Ectodermal cell (in vitro differentiated cells): ENCODE measurements at regions not wholly inside any gene's neighbourhood (a gene's known extent, or its start where the extent isn't known, plus 50 kb on each side); places are given as distances from the start of the nearest gene placed in this dataset.
A peak's percentile ranks its signal among the peaks of the same experiment; 100 is the strongest.
"Not testable (repeated sequence)": the region's sequence is repeated elsewhere in the genome, so short reads cannot be mapped to it uniquely, and the experiment has no call there.

Source experiments
- H3K27ac ChIP-seq: 2 replicates; pipeline ENCODE4 v1.7.0; 2013; ENCODE audit warnings: mild to moderate bottlenecking, low read depth, low read length; ENCODE audit not compliant: insufficient read depth, poor library complexity, severe bottlenecking
- H3K27me3 ChIP-seq: 2 replicates; pipeline ENCODE4 v1.7.0; 2013; ENCODE audit warnings: mild to moderate bottlenecking, low read length; ENCODE audit not compliant: insufficient read depth, control insufficient read depth, poor library complexity, severe bottlenecking
- H3K36me3 ChIP-seq: one replicate; pipeline ENCODE4 v1.7.0; 2013; ENCODE audit warnings: low read length; ENCODE audit not compliant: control insufficient read depth, insufficient read depth
- H3K4me1 ChIP-seq: one replicate; pipeline ENCODE4 v1.7.0; 2013; ENCODE audit warnings: low read length; ENCODE audit not compliant: control insufficient read depth, insufficient read depth
- H3K4me3 ChIP-seq: 2 replicates; pipeline ENCODE4 v1.7.0; 2013; ENCODE audit warnings: low read depth, low read length, control low read depth; ENCODE audit not compliant: insufficient read depth
- H3K9me3 ChIP-seq: 2 replicates; pipeline ENCODE4 v1.7.0; 2013; ENCODE audit warnings: mild to moderate bottlenecking, low read length, moderate library complexity; ENCODE audit not compliant: control insufficient read depth
- WGBS, 2 experiments: methylation state at CpG; one replicate each; pipeline ENCODE4 v1.1.7; 2013; ENCODE audit warnings: missing lambda C conversion rate in 2 of 2; 5-methylcytosine and 5-hydroxymethylcytosine counted together

DNA sequence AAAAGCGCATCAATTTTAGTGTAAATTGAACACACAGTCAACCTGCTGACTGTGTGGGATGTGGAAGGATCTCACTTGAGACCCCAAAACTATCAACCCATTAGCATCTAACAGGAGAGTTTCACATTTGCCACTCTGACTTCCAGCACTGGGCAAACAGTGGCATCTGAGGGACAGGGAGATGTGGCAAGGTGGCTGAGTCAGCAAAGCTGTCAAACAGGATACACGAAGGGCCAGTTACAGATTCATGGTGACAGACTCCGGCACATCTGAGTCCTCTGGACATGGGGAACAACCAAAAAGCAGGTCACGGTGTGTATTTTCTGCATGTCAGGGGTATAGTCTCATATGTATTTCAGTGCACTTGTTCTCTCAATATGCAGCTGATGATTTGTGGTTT, 573.4 kb upstream of the PPP2R3A start:
- Histone ChIP-seq H3K27me3 (no peaks in the 10 kb centered on the region), H3K27ac (no peak overlapping the region), H3K4me1 (no peaks in the 10 kb centered on the region), H3K9me3 (no peaks in the 10 kb centered on the region), H3K4me3 (no peak overlapping the region), H3K36me3 (no peaks in the 10 kb centered on the region)
- 89 to 94% methylated on average over 3 to 4 of the region's 4 CpGs for WGBS, 2 experiments

DNA sequence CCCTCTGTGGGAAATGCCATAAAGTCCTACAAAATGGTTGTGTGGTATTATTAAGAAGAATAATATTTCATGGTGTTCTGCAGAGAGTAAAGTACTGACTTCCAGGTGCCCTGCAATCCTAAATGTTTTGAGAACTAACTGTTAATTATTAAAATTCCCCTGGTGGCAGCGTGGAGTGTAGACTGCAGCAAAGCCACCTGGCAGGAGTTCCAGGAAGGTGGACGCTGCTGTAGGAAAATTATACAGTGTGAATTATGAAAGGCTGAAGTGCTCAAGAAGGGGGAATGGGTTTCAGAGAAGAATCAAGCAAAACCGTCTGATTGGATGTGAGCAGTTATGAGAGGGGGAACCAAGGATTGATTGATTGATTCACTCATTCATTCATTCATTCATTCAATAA, 572.4 kb upstream of the PPP2R3A start:
- H3K27ac ChIP-seq: no peak overlapping the region

DNA sequence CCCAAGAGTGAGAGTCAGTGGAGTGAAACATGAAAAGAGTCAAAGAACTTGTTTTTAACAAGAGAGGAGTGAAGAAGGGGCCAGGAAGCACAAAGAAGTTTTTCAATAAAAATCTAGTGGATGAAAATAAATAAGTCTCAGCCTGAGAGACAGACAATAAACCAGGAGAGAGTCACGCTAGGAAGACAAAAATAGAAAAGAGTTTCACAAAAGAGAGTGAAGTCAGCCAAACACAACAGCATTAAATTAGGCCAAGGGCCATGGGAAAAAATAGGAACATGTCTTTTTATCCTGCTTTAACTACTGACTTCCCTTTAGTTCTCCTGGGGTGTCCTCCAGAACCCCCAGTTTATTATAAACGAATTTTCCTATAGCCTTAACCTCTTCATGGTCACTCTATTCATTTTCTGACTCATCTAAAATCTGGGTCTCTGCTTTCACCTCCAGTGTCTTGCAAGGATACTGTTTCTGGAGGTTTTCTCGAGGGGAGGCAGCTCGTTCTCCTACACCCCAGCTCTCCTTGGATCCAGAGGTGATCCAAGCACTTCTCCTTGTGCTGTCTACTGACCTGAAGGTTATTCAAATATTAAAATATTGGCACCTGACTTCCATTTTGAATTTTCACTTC, 571.5 kb upstream of the PPP2R3A start:
- H3K36me3 ChIP-seq: no peaks in the 10 kb centered on the region
- no peaks in the 10 kb centered on the region for H3K4me1 ChIP-seq
- no peak overlapping the region for H3K27ac ChIP-seq
- no peak overlapping the region for H3K4me3 ChIP-seq
- WGBS, 2 experiments: 78 to 87% methylated on average over 4 of the region's 4 CpGs
- no peaks in the 10 kb centered on the region for H3K9me3 ChIP-seq
- H3K27me3 ChIP-seq: no peaks in the 10 kb centered on the region

More for the DNA sequence above, 572.4 kb upstream of the PPP2R3A start:
- Histone ChIP-seq H3K4me1 (no peaks in the 10 kb centered on the region), H3K27me3 (no peaks in the 10 kb centered on the region), H3K4me3 (no peak overlapping the region), H3K36me3 (no peaks in the 10 kb centered on the region), H3K9me3 (no peaks in the 10 kb centered on the region)
- 93 to 98% methylated on average over 3 of the region's 3 CpGs for WGBS, 2 experiments

- no peaks in the 10 kb centered on the region for H3K4me1 ChIP-seq
- no peaks in the 10 kb centered on the region for H3K9me3 ChIP-seq
- H3K27me3 ChIP-seq: no peaks in the 10 kb centered on the region
- H3K4me3 ChIP-seq: no peak overlapping the region
- H3K36me3 ChIP-seq: no peaks in the 10 kb centered on the region
- H3K27ac ChIP-seq: no peak overlapping the region
- 77 to 79% methylated on average over 2 of the region's 2 CpGs for WGBS, 2 experiments
Observed at GRCh38 chr3:135412475-135412874, 553.1 kb upstream of the PPP2R3A start.

DNA sequence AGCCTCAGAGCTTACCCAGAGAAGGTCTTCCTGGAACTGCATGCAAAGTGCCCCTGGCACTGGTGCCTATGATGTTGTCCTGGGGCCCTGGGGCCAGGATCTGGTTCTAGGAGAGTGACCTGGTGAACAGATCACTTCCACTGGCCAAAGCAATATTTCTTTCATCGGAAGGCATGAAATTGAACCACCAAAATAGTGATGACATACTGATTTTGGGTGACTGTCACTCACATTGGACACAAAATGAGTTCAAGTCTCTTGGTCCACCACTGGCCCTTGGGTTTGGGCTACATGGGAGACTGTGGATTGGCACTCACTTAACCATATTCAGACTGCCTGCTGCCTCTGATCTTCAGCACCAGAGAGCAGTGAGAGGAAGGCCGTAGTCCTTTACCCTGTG, 549.3 kb upstream of the PPP2R3A start:
- H3K27me3 ChIP-seq: no peaks in the 10 kb centered on the region
- no peaks in the 10 kb centered on the region for H3K36me3 ChIP-seq
- H3K4me1 ChIP-seq: no peaks in the 10 kb centered on the region
- 93 to 95% methylated on average over 2 of the region's 2 CpGs for WGBS, 2 experiments
- no peak overlapping the region for H3K27ac ChIP-seq
- H3K9me3 ChIP-seq: no peaks in the 10 kb centered on the region
- no peak overlapping the region for H3K4me3 ChIP-seq

DNA sequence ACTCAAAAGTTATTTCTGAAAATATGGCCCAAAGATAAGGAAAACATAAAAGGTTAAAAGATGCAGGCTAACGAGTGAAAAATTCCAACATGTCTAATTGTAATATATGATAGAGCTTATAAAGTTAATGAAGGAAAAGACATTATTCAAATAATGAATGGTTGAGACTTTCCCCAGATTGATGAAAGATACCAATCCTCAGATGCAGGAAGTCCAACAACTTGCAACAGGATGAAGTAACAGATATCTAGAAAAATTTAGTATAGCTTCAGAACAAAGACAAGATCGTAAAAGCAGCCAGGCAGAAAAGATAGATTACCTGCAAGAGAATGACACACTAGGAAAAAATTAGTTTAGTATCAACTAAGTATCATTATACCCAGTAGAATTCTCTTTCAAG, 546.4 kb upstream of the PPP2R3A start:
- Histone ChIP-seq H3K27ac (no peak overlapping the region), H3K4me3 (no peak overlapping the region), H3K4me1 (no peaks in the 10 kb centered on the region), H3K36me3 (no peaks in the 10 kb centered on the region), H3K9me3 (no peaks in the 10 kb centered on the region), H3K27me3 (no peaks in the 10 kb centered on the region)
- 95% methylated on average over 2 of the region's 2 CpGs; no CpG with 5 or more reads in 1 of the 2 experiments for WGBS, 2 experiments

DNA sequence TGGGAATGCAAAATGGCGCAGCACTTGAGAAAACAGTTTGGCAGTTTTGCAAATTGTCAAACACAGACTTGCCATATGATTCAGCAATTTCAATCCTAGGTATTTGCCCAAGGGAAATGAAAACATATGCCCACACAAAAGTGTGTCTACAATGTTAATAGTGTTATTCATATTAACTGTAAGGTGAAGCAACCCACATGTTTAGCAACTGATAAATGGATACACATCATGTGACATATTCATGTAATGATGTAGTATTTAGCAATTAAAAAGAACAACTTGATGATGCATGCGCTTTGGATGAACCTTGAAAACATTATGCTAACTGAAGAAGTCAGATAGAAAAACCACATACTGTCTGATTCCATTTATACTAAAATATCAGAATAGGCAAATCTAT, 539.0 kb upstream of the PPP2R3A start:
- no peaks in the 10 kb centered on the region for H3K36me3 ChIP-seq
- H3K4me1 ChIP-seq: no peaks in the 10 kb centered on the region
- H3K27me3 ChIP-seq: no peaks in the 10 kb centered on the region
- H3K9me3 ChIP-seq: no peaks in the 10 kb centered on the region
- H3K4me3 ChIP-seq: no peak overlapping the region
- no peak overlapping the region for H3K27ac ChIP-seq
- WGBS, 2 experiments: 96 to 100% methylated on average over 1 to 2 of the region's 2 CpGs

- H3K27me3 ChIP-seq: no peaks in the 10 kb centered on the region
- H3K4me1 ChIP-seq: no peaks in the 10 kb centered on the region
- H3K9me3 ChIP-seq: no peaks in the 10 kb centered on the region
- WGBS, 2 experiments: 100% methylated on average over 1 to 2 of the region's 2 CpGs
- H3K36me3 ChIP-seq: no peaks in the 10 kb centered on the region
- H3K4me3 ChIP-seq: no peak overlapping the region
- H3K27ac ChIP-seq: no peak overlapping the region
Observed at GRCh38 chr3:135432402-135432801, 533.1 kb upstream of the PPP2R3A start.

GRCh38 chr3:135438889-135439597, 526.5 kb upstream of the PPP2R3A start:
- H3K27ac ChIP-seq: peak overlapping the region; percentile 50
- not testable (repeated sequence) for H3K27me3 ChIP-seq, H3K36me3 ChIP-seq, H3K4me1 ChIP-seq, H3K9me3 ChIP-seq
- WGBS, 2 experiments: 18 to 24% methylated on average over 15 to 16 of the region's 18 CpGs
- H3K4me3 ChIP-seq: peak overlapping the region; percentile 18

DNA sequence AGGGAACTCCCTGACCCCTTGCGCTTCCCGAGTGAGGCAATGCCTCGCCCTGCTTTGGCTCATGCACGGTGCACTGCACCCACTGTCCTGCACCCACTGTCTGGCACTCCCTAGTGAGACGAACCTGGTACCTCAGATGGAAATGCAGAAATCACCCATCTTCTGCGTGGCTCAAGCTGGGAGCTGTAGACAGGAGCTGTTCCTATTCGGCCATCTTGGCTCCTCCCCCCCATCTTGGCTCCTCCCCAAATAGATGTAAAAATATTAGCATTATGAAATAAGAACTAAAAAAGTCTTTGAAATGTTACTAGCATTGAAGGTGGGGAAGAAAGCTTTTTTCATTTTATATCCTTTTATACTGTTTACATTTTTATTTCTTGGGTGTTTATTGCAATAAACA, 525.9 kb upstream of the PPP2R3A start:
- H3K36me3 ChIP-seq, H3K4me3 ChIP-seq, H3K4me1 ChIP-seq, H3K9me3 ChIP-seq, H3K27me3 ChIP-seq: not testable (repeated sequence)
- 40 to 43% methylated on average over 6 to 7 of the region's 7 CpGs for WGBS, 2 experiments
- peak overlapping the region; percentile 36 for H3K27ac ChIP-seq
